Sigmoid colon (tissue), 4 donors: ENCODE measurements at regions not wholly inside any gene's neighbourhood (a gene's known extent, or its start where the extent isn't known, plus 50 kb on each side); places are given as distances from the start of the nearest gene placed in this dataset.

Experiments
- CTCF ChIP-seq, 4 experiments: fragments of 450-650 bp in 3 of 4; fragments of 200-600 bp in 1 of 4; IDR thresholded peaks; one replicate each; pipeline ENCODE4 v1.5.1; 2016 to 2019; ENCODE audit warnings: antibody characterized with exemption in 4 of 4, mild to moderate bottlenecking in 3 of 4, moderate library complexity in 2 of 4
- EP300 ChIP-seq, 4 donors: sonication (generic); formaldehyde crosslinking; IDR thresholded peaks; one replicate each; pipeline ENCODE4 v1.6.1; 2017; ENCODE audit warnings: antibody characterized with exemption in 4 of 4
- POLR2A ChIP-seq, 2 donors: fragments of 450-650 bp; IDR thresholded peaks; one replicate each; pipeline ENCODE4 v1.6.1; 2016; ENCODE audit warnings: antibody characterized with exemption in 2 of 2, mild to moderate bottlenecking in 2 of 2, moderate library complexity in 2 of 2
- POLR2AphosphoS5 ChIP-seq, 4 donors: sonication (generic); formaldehyde crosslinking; IDR thresholded peaks; one replicate each; pipeline ENCODE4 v1.6.1; 2017; ENCODE audit warnings: antibody characterized with exemption in 4 of 4

DNA sequence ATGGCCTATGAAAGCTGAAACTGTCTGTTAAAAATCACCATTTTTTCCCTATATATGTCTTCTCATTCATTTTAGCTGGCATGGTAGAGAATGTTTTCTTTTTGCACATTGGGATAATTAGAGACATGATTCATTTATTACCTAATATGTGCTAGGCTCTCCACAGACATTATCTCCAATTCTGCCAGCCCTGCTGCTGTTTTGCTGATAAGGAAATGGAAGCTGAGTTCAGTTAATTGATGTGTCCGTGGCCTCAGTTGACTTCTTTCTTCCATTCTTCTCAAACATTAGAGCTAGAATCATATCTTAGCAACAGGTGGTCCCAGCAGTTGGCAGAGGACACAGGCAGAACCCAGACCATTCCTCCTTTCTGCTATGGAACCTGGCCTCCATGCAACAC lies 644.1 kb upstream of the CITED2 start:
- TF ChIP-seq CTCF (IDR thresholded peaks at IDR 0.05) (no peak), POLR2A (IDR thresholded peaks at IDR 0.05) (no peak), POLR2AphosphoS5 (IDR thresholded peaks at IDR 0.05) (no peak), EP300 (IDR thresholded peaks at IDR 0.05) (no peak)
